GM12864 (cell line): ENCODE measurements at regions not wholly inside any gene's neighbourhood (a gene's known extent, or its start where the extent isn't known, plus 50 kb on each side); places are given as distances from the start of the nearest gene placed in this dataset.

Source experiments
- DNase-seq: peaks from one replicate; pipeline ENCODE4 v3.0.0-alpha.2; 2011; ENCODE audit warnings: low read depth
- H3K4me3 ChIP-seq: 2 replicates; pipeline ENCODE4 v1.5.1; 2011; ENCODE audit warnings: mild to moderate bottlenecking, low read depth, low read length, control low read depth
- TF ChIP-seq, protein P1 (sequence below): IDR thresholded peaks from 2 replicates; pipeline ENCODE4 v1.5.1; 2011; ENCODE audit warnings: low read depth, mild to moderate bottlenecking, moderate library complexity, low read length, control low read depth, inconsistent platforms; ENCODE audit errors: missing control alignments

DNA sequence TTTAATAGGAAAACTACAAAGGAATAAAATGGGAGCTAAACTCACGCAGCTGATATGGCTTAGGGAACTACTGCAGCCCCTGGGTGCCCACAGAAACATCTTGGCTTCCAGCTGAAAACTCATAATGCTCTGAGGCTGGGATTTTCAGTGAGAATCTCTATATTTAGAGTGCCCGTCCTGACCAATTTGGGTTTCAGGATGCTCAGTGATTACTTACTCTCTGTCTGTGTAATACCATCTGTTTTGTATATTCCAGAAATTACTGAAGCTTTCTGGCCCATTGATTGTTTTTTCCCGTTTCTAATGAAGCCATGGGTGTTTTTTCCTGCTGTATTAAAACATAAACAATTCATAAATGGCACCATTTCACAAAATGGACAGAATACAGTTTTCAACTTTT lies 50.6 kb upstream of the ZNF385D start:
- DNase-seq, result no peak
- TF ChIP-seq, protein P1, sequence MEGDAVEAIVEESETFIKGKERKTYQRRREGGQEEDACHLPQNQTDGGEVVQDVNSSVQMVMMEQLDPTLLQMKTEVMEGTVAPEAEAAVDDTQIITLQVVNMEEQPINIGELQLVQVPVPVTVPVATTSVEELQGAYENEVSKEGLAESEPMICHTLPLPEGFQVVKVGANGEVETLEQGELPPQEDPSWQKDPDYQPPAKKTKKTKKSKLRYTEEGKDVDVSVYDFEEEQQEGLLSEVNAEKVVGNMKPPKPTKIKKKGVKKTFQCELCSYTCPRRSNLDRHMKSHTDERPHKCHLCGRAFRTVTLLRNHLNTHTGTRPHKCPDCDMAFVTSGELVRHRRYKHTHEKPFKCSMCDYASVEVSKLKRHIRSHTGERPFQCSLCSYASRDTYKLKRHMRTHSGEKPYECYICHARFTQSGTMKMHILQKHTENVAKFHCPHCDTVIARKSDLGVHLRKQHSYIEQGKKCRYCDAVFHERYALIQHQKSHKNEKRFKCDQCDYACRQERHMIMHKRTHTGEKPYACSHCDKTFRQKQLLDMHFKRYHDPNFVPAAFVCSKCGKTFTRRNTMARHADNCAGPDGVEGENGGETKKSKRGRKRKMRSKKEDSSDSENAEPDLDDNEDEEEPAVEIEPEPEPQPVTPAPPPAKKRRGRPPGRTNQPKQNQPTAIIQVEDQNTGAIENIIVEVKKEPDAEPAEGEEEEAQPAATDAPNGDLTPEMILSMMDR, result no peak

DNA sequence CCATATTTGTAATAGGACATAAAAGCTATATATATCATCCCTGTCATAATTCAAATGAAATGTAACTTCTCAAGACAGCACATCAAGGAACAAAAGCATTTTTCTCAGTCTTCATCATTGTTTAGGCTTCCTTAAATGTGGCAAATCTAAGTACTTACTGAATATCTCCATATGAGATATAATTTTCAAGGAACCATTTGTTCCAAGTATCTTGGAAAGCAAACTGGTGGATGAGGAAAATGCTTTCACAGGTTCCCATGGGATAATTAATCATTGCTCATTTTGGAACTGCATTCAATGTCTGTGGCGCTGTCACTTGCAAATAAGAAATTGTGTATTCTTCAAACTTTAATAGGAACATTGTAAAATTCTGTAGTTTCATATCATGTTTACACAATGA lies 52.6 kb upstream of the ZNF385D start:
- no peak for DNase-seq

More for the DNA sequence above, 50.6 kb upstream of the ZNF385D start:
- H3K4me3 ChIP-seq, result no peak overlapping the region

DNA sequence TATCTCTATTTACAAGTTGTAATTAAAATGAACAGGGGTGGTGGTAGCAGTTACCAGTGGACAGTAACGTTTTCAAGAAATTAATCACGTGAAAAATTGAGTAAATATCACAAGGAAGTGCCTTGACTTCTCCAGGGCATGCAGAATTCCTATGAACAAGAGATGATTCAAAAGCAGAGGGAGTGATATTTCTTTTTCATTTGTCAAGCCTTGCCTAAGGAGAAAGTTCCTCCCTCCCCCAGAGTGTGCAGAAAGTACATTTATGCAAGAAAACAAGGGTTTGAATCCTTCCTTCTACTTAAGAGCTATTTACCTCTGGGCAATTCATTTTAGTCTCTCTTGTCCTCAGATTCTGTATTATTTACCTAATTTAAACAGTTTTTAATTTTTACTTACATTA lies 53.3 kb upstream of the ZNF385D start:
- no peak overlapping the region for H3K4me3 ChIP-seq
- TF ChIP-seq, protein P1, result no peak
- no peak for DNase-seq

More for the DNA sequence above, 52.6 kb upstream of the ZNF385D start:
- no peak overlapping the region for H3K4me3 ChIP-seq
- TF ChIP-seq, protein P1, result no peak

DNA sequence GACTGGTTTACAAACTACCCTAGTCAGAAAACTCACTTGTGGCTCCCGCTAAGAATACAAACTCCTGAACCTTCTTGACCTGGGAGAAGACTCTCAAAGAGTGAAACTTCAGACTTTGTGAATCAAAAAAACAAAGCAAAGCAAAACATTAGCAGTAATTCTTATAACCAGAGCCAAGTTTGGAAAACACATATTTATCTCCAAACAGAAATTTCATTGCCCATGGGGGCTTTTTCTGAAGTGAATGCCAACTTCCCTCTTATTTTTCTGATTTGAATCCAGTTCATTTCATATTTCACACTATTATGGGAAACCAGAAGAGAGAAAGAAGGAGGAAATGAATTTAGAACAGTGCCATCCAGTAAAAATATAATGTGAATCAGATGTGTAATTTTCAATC lies 55.7 kb upstream of the ZNF385D start:
- TF ChIP-seq, protein P1, result no peak
- no peak for DNase-seq
- H3K4me3 ChIP-seq, result no peak overlapping the region

DNA sequence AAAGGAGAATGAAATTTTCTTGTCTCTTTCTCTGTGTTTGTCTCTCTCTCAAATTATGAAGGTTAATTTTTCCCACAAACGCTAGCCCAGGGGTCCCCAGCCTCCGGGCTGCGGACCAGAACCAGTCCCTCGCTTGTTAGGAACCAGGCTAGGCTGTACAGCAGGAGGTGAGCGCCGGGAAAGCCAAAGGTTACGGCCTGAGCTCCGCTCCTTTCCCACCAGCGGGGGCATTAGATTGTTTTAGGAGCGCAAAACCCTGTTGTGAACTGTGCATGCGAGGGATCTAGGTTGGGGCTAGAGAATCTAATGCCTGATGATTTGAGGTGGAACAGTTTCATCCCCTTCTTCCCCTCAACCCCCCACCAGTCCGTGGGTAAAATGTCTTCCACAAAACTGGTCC lies 74.7 kb upstream of the ZNF385D start:
- DNase-seq, result no peak
- TF ChIP-seq, protein P1, result no peak
- no peak overlapping the region for H3K4me3 ChIP-seq

DNA sequence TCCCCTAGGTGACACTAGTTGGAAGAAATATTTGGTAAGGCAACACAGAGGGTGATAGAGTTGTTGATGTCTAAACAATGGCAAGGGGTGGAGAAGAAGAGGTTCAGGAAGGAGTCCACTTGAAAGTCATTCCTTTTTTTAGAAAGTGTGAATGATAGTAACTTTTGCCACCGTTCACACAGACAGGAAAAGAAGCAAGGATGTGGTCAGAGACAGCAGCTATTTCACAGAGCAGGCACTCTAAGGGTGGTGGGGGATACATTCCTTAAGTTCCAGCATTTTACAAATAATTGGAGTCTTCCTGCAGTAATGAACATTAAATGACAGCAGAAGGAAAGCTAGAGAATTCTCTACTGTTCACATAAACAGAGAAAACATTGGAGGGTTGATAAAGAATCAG lies 75.4 kb upstream of the ZNF385D start:
- DNase-seq, result no peak
- TF ChIP-seq, protein P1, result no peak
- no peak overlapping the region for H3K4me3 ChIP-seq

DNA sequence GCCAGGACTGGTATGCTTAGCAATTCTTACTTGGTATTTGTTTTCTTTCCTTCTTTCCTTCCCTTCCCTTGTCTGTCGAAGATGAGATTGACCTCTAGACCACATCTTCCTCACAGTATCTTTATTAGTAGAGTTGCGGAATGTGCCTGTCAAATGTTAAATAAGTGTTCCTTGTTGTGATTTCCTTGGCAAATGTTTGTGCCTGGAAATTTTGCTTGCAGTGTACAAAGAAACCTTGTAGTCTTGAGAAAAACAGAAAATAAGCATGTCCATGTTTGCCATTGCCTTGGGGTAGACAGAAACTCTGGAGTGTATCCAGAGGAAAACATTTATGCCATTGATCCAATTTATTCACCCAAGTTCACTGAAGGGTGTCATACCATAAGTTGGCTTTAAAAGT lies 79.5 kb upstream of the ZNF385D start:
- TF ChIP-seq, protein P1, result no peak
- no peak for DNase-seq
- no peak overlapping the region for H3K4me3 ChIP-seq
